Endodermal cell (in vitro differentiated cells): ENCODE measurements at regions not wholly inside any gene's neighbourhood (a gene's known extent, or its start where the extent isn't known, plus 50 kb on each side); places are given as distances from the start of the nearest gene placed in this dataset.

Source experiments
- DNase-seq: peaks from one replicate; pipeline ENCODE4 v3.0.0-alpha.2; 2017
- H3K27ac ChIP-seq: 2 replicates; pipeline ENCODE4 v1.5.1; 2013; ENCODE audit warnings: mild to moderate bottlenecking, low read depth, low read length, moderate library complexity
- H3K27me3 ChIP-seq: 2 replicates; pipeline ENCODE4 v1.6.1; 2013; ENCODE audit warnings: mild to moderate bottlenecking, low read length, moderate library complexity; ENCODE audit not compliant: insufficient read depth, control insufficient read depth, poor library complexity, severe bottlenecking
- H3K36me3 ChIP-seq: 2 replicates; pipeline ENCODE4 v1.7.0; 2013; ENCODE audit warnings: mild to moderate bottlenecking, low read length, moderate library complexity; ENCODE audit not compliant: control insufficient read depth, insufficient read depth
- H3K4me1 ChIP-seq: one replicate; pipeline ENCODE4 v1.7.0; 2013; ENCODE audit warnings: low read length; ENCODE audit not compliant: control insufficient read depth, insufficient read depth
- H3K4me3 ChIP-seq: 2 replicates; pipeline ENCODE4 v1.5.1; 2013; ENCODE audit warnings: mild to moderate bottlenecking, low read length, moderate library complexity
- H3K9ac ChIP-seq: 2 replicates; pipeline ENCODE4 v1.6.1; 2013; ENCODE audit warnings: mild to moderate bottlenecking, low read length, moderate library complexity; ENCODE audit not compliant: poor library complexity, severe bottlenecking; ENCODE audit errors: extremely low read depth
- H3K9me3 ChIP-seq: 2 replicates; pipeline ENCODE4 v1.6.1; 2013; ENCODE audit warnings: mild to moderate bottlenecking, low read length, moderate library complexity; ENCODE audit not compliant: control insufficient read depth
- H3K27ac Mint-ChIP-seq: 2 replicates; pipeline ENCODE4 v1.8.0; 2020; ENCODE audit warnings: mixed read lengths
- H3K27me3 Mint-ChIP-seq: 2 replicates; pipeline ENCODE4 v1.8.0; 2021; ENCODE audit warnings: mild to moderate bottlenecking, mixed read lengths; ENCODE audit not compliant: insufficient read depth
- H3K36me3 Mint-ChIP-seq: 2 replicates; pipeline ENCODE4 v1.8.0; 2020; ENCODE audit warnings: low read depth, mixed read lengths
- H3K4me1 Mint-ChIP-seq: 2 replicates; pipeline ENCODE4 v1.8.0; 2020; ENCODE audit warnings: mixed read lengths
- H3K4me3 Mint-ChIP-seq: 2 replicates; pipeline ENCODE4 v1.8.0; 2020; ENCODE audit warnings: mild to moderate bottlenecking, moderate library complexity, mixed read lengths
- H3K9me3 Mint-ChIP-seq: 2 replicates; pipeline ENCODE4 v1.8.0; 2020; ENCODE audit warnings: mild to moderate bottlenecking, mixed read lengths
- CTCF ChIP-seq: fragments of 200-600 bp; sonication (generic); conservative IDR thresholded peaks from 2 replicates; pipeline ENCODE4 v1.5.0; 2021; ENCODE audit warnings: antibody characterized with exemption, mild to moderate bottlenecking
- WGBS, 2 experiments: methylation state at CpG; one replicate each; pipeline versions ENCODE4 v1.1.5 to v1.1.7; 2013; ENCODE audit warnings: missing lambda C conversion rate in 2 of 2, mixed read lengths in 1 of 2; ENCODE audit not compliant: insufficient coverage in 1 of 2, insufficient read length in 1 of 2; 5-methylcytosine and 5-hydroxymethylcytosine counted together

GRCh38 chr5:68007451-68007850, 208.1 kb upstream of the PIK3R1 start:
- H3K27ac Mint-ChIP-seq: no peak overlapping the region
- H3K27me3 Mint-ChIP-seq: no peaks in the 10 kb centered on the region
- no peak overlapping the region for H3K4me3 ChIP-seq
- no peaks in the 10 kb centered on the region for H3K36me3 ChIP-seq
- DNase-seq: no peak
- WGBS, 2 experiments: 76 to 78% methylated on average over 2 to 3 of the region's 3 CpGs
- no peaks in the 10 kb centered on the region for H3K9me3 ChIP-seq
- peaks cover 3% of the 10 kb centered on the region for H3K9me3 Mint-ChIP-seq
- H3K27me3 ChIP-seq: no peaks in the 10 kb centered on the region
- H3K27ac ChIP-seq: no peak overlapping the region
- H3K36me3 Mint-ChIP-seq: no peaks in the 10 kb centered on the region
- TF ChIP-seq CTCF: no peak
- no peak overlapping the region for H3K9ac ChIP-seq
- H3K4me3 Mint-ChIP-seq: no peak overlapping the region
- H3K4me1 Mint-ChIP-seq: no peaks in the 10 kb centered on the region
- no peaks in the 10 kb centered on the region for H3K4me1 ChIP-seq

- DNase-seq: no peak
- WGBS, 2 experiments: 94 to 100% methylated on average over 2 to 3 of the region's 3 CpGs
- H3K27me3 ChIP-seq: no peaks in the 10 kb centered on the region
- Mint-ChIP-seq H3K36me3 (no peaks in the 10 kb centered on the region), H3K4me3 (no peak overlapping the region), H3K27ac (no peak overlapping the region), H3K4me1 (no peaks in the 10 kb centered on the region), H3K9me3 (peaks cover 2% of the 10 kb centered on the region), H3K27me3 (no peaks in the 10 kb centered on the region)
- H3K9ac ChIP-seq: no peak overlapping the region
- no peak overlapping the region for H3K27ac ChIP-seq
- H3K9me3 ChIP-seq: no peaks in the 10 kb centered on the region
- no peak overlapping the region for H3K4me3 ChIP-seq
- H3K36me3 ChIP-seq: no peaks in the 10 kb centered on the region
- H3K4me1 ChIP-seq: no peaks in the 10 kb centered on the region
- TF ChIP-seq CTCF: no peak
Observed at GRCh38 chr5:68002836-68003235, 212.7 kb upstream of the PIK3R1 start.

GRCh38 chr5:68000805-68001204, 214.8 kb upstream of the PIK3R1 start:
- no peak for TF ChIP-seq CTCF
- H3K27ac Mint-ChIP-seq: no peak overlapping the region

More at GRCh38 chr5:68000805-68001204, 214.8 kb upstream of the PIK3R1 start:
- no peaks in the 10 kb centered on the region for H3K4me1 ChIP-seq
- H3K4me1 Mint-ChIP-seq: peaks cover 5% of the 10 kb centered on the region
- no peak overlapping the region for H3K4me3 Mint-ChIP-seq
- H3K4me3 ChIP-seq: no peak overlapping the region
- H3K9me3 ChIP-seq: no peaks in the 10 kb centered on the region
- H3K9me3 Mint-ChIP-seq: peaks cover 2% of the 10 kb centered on the region
- no peaks in the 10 kb centered on the region for H3K36me3 ChIP-seq
- H3K36me3 Mint-ChIP-seq: no peaks in the 10 kb centered on the region
- H3K27ac ChIP-seq: no peak overlapping the region
- no peak overlapping the region for H3K9ac ChIP-seq
- no peak for DNase-seq
- no peaks in the 10 kb centered on the region for H3K27me3 ChIP-seq
- no peaks in the 10 kb centered on the region for H3K27me3 Mint-ChIP-seq
